Mucosa of gallbladder (tissue), 1 donor: ENCODE measurements at regions not wholly inside any gene's neighbourhood (a gene's known extent, or its start where the extent isn't known, plus 50 kb on each side); places are given as distances from the start of the nearest gene placed in this dataset.
"Not testable (repeated sequence)": the region's sequence is repeated elsewhere in the genome, so short reads cannot be mapped to it uniquely, and the experiment has no call there.

Source experiments
- DNase-seq: peaks from one replicate; pipeline ENCODE4 v3.0.0-alpha.2; 2020; ENCODE audit warnings: low spot score
- donor health status: DM: no; HTN: no; CAD: no.

DNA sequence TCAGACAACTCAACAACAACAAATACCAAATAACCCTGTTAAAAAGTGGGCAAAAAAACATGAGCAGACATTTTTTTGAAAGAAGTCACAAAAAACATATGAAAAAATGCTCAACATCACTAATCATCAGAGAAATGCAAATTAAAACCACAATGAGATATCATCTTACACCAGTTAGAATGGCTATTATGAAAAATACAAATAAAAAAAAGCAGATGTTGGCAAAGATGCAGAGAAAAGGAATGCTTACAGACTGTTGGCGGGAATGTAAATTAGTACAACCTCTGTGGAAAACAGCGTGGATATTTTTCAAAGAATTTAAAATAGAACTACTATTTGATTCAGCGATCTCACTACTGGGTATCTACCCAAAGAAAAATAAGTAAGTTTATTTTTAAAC lies 114.0 kb downstream of the SLC38A4 start:
- no peak for DNase-seq

DNA sequence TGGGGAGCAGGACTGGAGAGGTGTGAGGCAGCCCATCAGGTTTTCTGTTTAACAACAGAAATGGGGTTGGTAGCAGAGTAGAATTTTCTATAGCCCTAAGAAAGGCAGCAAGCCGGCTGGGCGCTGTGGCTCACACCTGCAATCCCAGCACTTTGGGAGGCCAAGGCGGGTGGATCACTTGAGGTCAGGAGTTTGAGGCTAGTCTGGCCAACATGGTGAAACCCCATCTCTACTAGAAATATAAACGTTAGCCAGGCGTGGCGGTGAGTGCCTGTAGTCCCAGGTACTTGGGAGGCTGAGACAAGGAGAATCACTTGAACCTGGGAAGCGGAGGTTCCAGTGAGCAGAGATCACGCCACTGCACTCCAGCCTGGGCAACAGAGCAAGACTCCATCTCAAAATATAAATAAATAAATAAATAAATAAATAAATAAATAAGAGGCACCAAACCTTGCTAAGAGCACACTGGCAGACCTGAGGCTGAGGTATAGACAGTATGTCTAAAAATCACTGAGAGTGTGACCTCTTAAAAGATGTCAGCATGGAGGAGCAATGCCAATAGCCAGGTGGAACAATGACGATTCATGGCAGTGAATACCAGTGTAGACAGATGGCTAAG lies 115.6 kb downstream of the SLC38A4 start:
- DNase-seq, result no peak

DNA sequence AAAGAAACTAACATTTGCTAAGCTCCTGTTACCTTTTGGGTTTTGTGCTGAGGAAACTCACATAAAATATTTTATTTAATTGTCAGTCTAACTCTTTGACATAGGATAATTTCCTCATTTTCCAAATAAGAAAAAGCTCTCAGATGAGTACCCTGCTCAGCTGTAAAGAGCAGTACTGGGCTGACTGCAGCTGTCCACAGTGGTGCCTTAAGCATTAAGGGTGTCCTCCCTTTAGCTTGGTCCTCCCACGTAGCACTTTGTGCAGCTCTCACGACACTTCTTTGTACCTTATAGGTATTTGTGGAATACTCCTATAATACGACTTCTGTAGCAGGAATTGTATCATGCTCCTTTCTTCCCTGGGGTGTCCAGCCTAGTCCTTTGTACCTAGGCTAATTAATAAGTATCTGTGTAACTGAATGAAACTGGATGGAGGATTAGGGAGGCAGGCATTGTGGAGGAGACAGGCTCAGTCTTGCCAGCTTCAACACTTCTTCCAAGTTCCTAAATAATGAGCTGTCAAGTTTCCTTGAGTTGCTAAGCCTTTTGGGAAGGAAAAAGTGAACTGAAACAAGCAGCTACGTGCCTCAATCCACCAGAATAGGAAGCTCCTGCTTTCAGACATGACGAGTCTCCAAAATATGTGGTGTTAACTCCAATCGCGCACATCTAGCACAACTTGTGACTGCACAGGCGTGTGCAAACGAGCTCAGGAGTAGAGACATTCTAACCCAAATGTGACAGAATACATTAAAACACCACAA lies 123.0 kb downstream of the SLC38A4 start:
- no peak for DNase-seq

DNA sequence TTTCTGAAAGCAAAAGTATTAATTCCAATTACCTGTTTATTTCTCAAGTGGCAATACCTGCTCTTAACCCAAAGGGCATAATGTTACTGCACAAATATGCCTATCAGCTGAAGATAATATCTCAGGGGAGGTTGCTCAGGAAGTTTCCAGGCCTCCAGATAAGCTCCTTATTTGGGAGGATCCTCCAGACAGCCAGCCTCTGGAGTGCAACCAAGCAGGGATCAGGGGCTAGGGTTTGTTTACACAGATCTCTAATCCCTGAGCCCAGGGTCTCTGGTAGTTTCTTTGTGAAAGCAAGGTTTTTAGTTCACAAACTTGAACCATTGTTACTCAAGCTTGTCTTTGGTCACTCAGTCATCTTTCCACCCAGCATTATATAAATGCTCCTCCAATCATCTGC lies 124.4 kb downstream of the SLC38A4 start:
- no peak for DNase-seq

DNA sequence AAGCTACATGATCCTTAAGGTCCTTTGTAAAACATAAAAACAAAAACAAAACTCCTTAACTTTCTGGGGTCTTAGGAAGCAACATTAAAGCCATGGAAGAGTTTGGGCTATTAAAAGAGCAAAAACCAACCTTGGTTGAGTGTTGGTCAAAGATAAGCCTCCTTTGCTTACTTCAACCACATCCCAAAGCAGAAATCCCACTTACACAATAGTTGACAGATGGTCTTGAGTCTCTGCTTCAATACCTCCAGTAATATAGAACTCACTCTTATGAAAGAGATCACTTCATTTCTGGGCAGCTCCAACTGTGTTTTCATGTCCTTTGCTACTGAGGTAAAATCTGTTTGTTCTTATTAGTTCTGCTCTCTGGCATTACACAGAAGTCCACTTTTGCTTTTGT lies 125.8 kb downstream of the SLC38A4 start:
- no peak for DNase-seq

DNA sequence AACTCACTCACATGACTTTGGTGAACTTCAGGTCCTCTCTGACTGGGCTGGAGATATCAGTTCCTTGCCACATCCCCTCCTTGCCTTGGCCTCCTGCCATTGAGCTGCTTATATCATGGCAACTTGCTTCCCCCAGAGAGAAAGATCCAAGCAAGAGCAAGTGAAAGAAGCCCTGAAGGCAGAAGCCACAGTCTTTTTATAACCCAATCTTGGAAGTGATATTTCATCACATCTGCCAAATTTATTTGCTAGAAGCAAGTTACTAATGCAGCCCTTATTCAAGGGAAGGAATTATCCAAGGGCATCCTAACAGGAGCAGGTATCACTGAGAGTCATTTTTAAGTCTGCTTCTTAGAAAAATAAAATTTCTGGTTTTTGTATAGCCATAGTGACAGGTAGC lies 127.8 kb downstream of the SLC38A4 start:
- no peak for DNase-seq

DNA sequence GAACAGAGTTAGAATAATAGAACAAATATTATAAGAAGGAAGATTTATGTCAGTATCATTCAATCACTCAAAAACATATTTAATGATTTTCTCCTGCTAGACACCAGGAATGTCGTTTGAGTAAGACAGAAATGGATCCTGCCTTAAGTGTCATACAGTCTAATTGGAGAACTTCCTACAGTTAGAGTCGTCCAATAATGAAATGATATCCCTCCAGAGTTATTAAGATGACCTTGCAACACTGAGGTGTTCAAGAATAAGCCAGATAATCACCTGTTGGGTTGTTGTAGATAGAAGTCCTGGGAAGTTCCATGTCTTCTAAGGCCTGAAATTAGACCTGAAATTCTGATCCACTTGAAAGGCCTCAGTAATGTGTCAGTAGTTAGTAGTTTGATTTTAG lies 132.3 kb downstream of the SLC38A4 start:
- DNase-seq, result no peak

DNA sequence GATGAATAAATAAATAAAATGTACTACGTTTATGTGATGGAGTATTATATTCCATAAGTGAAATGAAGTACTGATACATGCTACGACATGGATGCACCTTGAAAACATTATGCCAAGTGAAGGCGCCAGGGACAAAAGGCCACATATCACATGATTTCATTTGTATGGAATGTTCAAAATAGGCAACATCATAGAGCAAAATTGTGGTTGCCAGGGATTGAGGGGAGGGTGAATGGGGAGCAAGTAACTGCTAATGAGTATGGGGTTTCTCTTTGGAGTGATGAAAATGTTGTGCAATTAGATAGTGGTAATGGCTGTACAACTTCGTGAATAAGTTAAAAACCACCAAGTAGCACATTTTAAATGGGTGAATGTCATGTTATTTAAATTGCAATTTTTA lies 132.8 kb downstream of the SLC38A4 start:
- no peak for DNase-seq

DNA sequence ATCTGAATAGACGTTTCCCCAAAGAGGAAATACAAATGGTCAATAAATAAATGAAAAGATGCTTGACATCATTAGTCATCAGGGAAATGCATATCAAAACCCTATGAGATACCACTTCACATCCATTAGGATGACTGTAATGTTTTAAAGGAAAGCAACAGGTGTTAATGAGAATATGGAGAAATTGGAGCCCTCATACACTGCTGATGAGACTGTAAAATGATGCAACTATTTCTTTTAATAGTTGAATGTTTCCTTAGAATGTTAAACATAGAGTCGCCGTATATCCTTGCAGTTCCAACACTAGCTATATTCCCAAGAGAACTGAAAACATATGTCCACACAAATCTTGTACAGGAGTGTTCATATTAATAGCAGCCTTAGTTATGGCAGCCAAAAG lies 133.2 kb downstream of the SLC38A4 start:
- no peak for DNase-seq

DNA sequence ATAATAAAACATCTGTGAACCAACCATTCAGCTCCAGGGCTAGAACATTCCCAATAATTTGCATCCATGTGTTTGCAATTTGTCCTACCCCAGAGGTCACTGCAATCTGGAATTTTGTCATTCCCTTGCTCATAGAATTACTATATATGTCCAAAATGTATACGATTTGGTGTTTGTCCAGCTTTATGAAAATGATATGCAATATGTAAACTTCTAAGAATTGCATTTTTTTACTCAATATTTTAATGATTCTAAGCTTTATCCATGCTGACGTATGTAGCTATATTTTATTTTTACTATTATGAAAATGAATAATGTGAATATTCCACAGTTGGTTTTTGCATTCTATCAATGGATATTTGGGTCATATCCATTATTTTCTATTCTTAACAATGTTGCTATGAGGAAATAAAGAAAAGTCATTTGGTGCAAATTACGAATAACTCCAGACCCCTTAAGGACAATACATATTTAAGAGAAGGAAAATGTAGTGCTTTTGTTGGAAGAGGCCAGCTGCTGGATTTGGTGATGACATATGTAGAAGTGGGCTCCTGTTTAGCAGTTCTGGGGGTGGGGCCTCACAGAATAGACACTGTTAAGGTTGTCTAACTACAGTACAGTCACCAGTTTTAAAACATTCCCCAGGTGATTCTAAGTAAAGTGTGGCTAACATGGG lies 139.4 kb downstream of the SLC38A4 start:
- DNase-seq, result no peak

DNA sequence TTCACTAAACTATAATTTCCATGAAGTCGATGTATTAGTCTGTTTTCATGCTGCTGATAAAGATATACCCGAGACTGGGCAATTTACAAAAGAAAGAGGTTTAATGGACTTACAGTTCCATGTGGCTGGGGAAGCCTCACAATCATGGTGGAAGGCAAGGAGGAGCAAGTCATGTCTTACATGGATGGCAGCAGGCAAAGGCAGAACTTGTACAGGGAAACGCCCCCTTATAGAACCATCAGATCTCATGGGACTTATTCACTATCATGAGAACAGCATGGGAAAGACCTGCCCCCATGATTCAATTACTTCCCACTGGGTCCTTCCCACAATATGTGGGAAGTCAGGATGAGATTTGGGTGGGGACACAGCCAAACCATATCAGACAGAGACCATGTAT lies 141.6 kb downstream of the SLC38A4 start:
- DNase-seq, result not testable (repeated sequence)

DNA sequence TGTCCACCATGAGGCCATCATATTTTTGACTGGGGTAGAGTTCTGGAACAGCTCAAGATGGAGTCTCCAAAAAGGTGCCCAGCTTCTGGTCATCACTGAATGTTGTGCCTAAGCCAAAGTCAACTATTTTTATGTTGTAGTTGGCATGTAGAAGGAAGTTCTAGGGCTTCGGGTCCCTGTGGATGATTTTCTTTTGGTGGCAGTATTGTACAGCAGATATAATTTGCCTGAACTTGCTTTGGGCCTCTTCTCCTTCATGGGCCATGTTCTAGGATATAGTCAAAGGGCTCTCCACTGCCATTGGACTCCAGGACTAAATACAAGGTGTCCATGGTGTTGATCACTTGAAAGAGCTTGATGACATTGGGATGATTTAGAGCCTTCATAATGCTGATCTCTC lies 143.6 kb downstream of the SLC38A4 start:
- DNase-seq, result no peak

DNA sequence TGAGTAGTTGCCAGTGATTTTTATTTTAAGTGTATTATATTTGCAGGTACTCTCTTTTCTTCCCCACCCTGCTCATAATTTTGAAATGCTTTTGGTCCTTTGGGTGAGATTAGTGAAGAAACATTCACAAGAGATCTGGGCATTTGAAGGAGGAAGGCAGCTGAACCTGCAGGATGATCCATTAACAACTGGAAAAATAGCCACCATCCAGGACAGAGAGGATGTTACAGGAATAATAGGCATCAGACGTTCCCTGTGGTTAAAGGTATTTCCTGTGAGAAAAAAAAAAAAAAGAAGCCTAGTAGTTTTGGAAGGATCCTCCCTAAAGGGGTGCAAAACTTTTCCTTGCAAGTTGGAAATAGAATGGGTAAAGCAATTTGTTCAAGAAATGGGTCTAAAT lies 145.3 kb downstream of the SLC38A4 start:
- no peak for DNase-seq

DNA sequence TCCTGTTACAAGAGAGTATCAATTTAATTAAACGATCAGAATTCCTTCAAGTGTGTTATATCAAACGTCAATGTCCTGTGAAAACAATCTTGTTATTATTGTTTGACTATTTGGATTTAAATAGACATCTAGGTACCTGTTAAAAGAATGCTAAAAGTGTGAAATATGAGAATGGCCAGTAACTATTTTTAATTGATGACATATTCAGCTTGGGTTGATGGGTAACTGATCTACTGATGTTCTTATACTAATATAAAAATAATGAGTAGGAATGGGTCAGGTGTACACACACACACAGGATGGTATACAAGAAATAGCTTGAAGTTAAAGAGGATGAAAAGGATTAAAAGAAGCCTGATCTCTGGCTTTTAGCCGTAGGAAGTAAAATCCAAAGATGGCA lies 146.0 kb downstream of the SLC38A4 start:
- DNase-seq, result no peak

DNA sequence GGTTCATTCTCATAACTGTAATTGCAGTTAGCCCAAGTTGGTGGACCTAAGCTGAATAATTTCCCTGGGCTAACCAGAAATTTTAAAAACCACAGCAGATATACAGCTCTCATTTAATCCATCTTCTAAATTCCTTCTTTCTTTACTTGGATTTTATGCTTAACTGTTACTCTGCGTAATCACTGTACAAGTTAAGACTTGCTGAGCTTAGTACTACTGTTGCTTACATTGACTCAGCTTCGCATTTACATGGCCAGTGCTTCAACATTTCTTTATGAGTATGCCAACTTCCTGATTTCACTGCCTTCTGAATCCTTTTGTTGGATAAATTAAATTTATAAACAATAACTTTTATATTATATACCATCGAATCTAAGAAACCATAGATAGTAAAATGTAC lies 147.4 kb downstream of the SLC38A4 start:
- DNase-seq, result no peak

DNA sequence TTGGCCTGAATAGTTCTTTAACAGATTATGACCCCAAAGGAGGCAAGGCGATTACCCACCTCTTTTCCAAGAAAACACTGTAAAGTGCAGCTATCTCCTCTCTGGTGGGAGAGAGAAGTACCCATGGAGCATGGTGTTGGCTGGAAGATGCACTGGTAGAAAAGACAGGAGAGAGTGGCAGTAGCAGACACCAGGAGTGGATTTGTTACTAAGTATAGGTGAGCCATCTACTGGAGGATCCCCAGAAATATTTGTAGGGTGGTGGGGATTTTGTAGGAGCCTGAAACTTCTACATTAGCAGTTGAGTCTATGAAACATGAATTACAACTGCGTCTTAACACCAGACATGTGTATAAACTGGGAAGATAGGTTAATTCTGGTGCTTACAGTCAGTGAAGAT lies 148.0 kb downstream of the SLC38A4 start:
- no peak for DNase-seq

DNA sequence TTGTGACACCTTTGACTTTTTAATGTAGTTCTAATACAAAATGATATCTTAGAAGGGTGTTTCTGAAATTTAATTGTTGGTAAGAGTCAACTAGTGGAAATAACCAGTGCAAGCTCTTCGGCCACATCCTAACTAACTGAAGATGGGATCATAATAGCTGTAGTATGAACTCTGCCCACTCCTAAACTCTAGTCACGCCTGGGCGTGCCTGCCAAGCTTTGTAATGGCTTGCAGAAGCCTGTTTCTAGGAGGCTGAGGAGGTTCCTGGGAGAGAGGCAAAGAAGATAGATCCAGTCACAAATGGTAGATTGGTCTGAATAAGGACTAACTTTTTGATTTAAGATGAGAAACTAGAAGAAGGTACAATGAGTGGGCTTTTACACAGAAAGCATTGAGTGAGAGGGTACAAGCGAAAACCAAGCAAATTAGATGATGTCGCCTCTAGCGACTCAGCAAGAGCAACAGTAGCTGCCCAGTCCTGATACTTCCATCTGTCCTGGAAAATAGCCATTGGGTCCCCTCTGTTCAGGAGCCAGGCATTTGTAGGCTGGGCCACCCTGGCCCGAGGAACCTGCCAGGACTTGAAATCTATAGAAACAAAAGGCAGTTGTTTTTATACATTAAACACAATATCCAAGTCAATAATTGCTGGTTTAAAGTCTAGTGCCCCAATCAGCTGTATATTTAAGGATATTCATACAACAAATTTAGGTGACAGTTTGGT lies 148.8 kb downstream of the SLC38A4 start:
- DNase-seq, result no peak

DNA sequence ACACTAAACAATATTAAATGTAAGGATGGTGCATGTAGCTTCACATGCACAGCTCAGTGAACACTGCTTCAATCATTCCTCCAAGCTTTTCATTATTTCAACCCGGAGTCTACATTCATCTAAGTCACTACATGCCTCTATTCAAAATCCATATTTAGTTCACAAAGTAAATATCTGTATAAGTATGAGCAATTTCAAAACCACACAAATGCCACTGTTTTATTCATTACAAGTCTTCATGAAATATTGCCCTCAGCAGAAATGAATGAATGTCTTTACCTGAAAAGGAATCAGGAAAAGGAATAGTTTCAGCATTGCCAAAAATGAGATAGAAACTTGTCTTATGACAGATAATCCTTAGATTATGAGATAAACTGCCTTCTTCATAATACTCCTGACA lies 149.4 kb downstream of the SLC38A4 start:
- DNase-seq, result no peak

DNA sequence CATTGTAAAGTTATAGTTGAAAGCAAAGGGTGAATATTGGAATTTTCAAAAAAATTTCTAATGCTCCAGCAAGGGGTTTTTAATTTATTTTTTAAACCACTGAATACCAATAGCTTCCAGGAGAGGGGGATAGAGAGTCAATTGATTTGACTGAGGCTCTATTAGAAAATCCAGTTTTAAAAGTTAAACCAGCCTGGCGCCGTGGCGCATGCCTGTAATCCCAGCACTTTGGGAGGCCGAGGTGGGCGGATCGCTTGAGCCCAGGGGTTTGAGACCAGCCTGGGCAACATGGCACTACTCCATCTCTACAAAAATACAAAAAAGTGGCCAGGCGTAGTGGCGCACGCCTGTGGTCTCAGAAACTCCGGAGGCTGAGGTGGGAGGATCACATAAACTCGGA lies 150.1 kb downstream of the SLC38A4 start:
- no peak for DNase-seq

DNA sequence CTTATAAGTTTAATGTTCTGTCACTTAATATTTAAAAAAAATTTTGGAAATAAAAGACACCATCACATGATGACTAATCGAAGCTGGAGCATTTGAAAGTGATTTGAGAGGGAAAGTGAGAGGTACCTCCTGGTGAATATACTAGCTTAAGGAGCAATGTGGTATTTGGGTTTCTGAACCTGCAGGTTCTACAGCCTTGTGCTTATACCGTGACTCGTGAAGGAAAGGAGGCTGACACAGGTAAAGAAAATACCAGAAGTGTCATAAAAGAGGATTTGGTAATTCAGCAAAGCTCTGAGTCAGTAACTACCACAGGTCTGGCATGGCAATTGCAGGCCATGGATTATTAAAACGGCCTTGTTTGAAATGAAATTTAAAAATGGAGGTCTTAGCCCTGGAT lies 151.0 kb downstream of the SLC38A4 start:
- no peak for DNase-seq

DNA sequence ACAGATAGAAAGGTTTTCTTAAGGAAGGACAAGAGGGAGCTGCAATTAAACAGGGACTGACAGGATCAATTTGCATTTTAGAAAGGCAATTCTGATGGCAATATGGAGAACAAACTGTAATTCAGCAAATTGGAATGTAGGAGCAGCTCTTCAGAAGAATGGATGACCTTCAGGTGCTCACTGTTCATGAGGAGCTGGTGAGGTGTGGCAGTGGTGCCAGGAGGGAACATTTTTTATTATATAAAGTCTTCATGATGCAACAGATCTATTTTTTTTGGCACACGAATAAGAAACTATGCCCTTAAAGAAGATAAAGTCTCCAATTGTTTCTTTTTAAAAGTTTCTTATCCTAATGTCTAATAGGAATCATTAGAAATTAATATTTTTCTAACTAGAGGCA lies 151.7 kb downstream of the SLC38A4 start:
- DNase-seq, result no peak

DNA sequence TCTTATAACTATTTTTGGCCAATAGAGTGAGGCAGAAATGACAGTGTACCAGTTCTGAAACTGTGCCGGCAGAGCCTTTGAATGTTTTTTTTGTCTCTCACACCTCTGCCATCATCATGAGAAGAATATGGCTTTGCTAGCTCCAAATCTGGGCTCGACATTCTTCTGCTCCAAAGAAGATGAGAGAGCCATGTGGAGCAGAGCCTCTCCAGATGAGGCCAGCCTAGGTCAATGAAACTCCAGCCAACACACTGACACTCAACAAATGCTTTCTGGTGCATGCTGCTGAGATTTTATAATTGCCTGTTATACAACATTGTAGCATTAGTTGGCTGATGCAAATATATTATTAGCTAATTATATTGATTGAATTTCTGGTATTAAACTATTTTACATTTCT lies 154.7 kb downstream of the SLC38A4 start:
- no peak for DNase-seq

DNA sequence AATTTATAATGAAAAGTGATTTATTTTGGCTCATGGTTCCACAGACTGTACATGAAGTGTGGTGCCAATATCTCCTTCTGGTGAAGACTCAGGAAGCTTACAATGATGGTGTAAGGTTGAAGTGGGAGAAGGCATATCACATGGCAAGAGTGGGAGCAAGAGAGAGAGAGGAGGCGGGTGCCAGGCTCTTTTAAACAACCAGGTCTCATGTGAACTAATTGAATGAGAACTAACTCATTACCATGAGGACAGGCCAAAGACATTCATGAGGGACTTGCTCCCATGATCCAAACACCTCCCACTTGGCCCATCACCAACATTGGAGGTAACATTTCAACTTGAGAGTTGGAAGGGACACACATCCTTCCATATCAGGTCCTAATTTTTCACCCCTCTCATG lies 155.2 kb downstream of the SLC38A4 start:
- DNase-seq, result no peak
